Activated naive CD4-positive, alpha-beta T cell treated with anti-CD3 and anti-CD28 coated beads for 36 hours (primary cell): ENCODE measurements at regions not wholly inside any gene's neighbourhood (a gene's known extent, or its start where the extent isn't known, plus 50 kb on each side); places are given as distances from the start of the nearest gene placed in this dataset.
"Not testable (repeated sequence)": the region's sequence is repeated elsewhere in the genome, so short reads cannot be mapped to it uniquely, and the experiment has no call there.

Experiments
- CTCF ChIA-PET: fragments of 350-600 bp; sonication (Branson Sonifier 250); formaldehyde crosslinking; loops from one replicate; lab custom pipeline; 2021; ENCODE audit warnings: antibody characterized with exemption; lab: Charles Lee
- DNase-seq: peaks from one replicate; pipeline ENCODE4 v3.0.0-alpha.2; 2020
- H3K27ac Mint-ChIP-seq: one replicate; pipeline ENCODE4 v1.8.0; 2021; ENCODE audit warnings: mild to moderate bottlenecking, mixed read lengths
- H3K27me3 Mint-ChIP-seq: one replicate; pipeline ENCODE4 v1.8.0; 2021; ENCODE audit warnings: low read depth, mixed read lengths
- H3K36me3 Mint-ChIP-seq: one replicate; pipeline ENCODE4 v1.8.0; 2021; ENCODE audit warnings: low read depth, mixed read lengths
- H3K4me1 Mint-ChIP-seq: one replicate; pipeline ENCODE4 v1.8.0; 2021; ENCODE audit warnings: low read depth, mixed read lengths
- H3K4me3 Mint-ChIP-seq: one replicate; pipeline ENCODE4 v1.8.0; 2021; ENCODE audit warnings: mild to moderate bottlenecking, moderate library complexity, mixed read lengths
- H3K9me3 Mint-ChIP-seq: one replicate; pipeline ENCODE4 v1.8.0; 2021; ENCODE audit warnings: mixed read lengths
- intact Hi-C: fragments of 100-400 bp; cut with micrococcal nuclease; formaldehyde crosslinking; loops from one replicate; pipeline ENCODE4 v1.15.1; 2023

DNA sequence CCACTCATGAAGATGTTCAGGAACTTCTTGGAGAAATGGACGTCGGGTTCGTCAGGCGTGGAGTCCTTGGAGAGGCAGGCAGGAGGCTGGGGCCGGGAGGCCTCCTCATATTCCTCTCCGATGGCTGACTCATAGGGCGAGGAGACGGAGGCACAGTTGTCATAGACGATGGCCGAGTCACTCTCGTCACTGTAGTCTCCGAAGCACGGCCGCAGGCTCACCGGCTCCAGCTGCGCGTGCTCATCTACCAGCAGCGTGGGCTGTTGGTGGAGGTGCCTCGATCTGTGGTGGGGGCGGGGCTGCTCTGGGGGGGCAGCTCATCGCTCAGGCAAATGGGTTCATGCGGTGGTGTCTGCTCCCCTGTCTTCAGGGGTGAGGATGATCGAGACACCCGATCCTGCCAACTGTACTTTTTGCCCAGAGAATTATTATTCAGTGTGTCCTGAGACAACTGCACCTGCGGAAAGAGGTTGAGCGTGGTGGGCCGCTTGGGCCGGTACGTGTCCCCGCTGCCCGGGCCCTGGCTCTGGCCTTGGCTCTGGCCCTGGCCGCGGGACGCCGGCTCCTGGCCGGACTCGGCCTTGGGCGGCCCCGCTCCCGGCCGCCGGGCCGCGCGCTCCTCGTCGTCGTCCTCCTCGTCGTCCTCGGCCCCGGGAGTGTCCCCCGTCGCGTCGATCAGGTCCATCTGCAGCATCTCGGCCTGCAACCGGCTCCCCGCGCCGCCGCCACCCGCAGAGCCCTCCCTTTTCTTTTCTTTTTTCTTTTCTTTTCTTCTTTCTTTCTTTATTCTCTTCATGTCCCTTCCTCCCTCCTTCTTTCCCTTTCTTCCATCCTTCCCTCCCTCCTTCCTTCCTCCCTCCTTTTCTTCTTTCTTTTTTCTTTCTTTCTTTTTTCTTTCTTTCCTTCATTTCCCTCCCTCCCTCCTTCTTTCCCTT, 111.4 kb upstream of the PLEKHM1 start:
- DNase-seq, H3K9me3 Mint-ChIP-seq, H3K27me3 Mint-ChIP-seq, H3K4me1 Mint-ChIP-seq, CTCF ChIA-PET, H3K4me3 Mint-ChIP-seq, intact Hi-C loops, H3K36me3 Mint-ChIP-seq, H3K27ac Mint-ChIP-seq: not testable (repeated sequence)

DNA sequence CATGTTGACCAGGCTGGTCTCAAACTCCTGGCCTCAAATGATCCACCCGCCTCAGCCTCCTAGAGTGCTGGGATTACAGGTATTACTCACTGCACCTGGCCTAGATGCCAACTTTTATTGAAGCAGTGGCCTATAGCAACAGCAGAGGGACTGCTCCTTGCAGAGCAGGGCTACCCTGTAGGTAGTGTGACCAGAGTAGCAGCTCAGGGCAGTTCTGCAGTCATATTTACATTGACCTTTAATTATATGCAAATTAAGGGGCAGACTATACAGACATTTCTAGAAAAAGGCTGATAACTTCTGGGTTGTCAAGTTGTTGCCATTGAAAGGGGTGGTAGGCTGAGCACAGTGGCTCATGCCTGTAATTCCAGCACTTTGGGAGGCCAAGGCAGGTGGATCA, 115.2 kb upstream of the PLEKHM1 start:
- intact Hi-C loops, result not testable (repeated sequence)

DNA sequence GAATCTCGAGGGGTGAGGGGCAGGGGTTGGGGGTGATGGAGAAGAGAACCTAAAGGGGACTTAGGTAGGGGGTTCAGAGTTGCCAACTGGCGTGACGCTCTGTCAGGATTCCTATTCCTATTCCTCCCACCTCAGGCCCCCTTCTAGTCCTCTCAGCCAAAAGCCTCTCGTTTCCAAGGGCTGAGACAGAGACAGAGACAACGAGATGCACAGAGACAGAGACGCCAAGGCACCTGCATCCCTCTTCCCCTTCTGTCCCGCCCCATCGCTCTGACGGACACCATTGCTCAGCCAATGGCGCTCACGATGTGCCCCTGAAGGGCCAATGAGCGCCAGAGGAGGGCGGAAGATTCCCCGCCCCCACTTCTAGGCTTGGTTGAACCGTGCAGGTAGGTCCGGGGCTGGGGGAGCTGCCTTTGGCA, 129.5 kb upstream of the PLEKHM1 start:
- CTCF ChIA-PET, H3K27ac Mint-ChIP-seq, DNase-seq, H3K4me1 Mint-ChIP-seq, H3K36me3 Mint-ChIP-seq, H3K9me3 Mint-ChIP-seq, H3K27me3 Mint-ChIP-seq, H3K4me3 Mint-ChIP-seq: not testable (repeated sequence)
- intact Hi-C loops, result loop anchor here (10.0 kb wide), 1 partner anchor 595 kb away; no protein-coding TSS in a partner anchor

More for the DNA sequence above, 115.2 kb upstream of the PLEKHM1 start:
- H3K36me3 Mint-ChIP-seq, CTCF ChIA-PET, H3K9me3 Mint-ChIP-seq, H3K4me1 Mint-ChIP-seq, H3K4me3 Mint-ChIP-seq, DNase-seq, H3K27me3 Mint-ChIP-seq, H3K27ac Mint-ChIP-seq: not testable (repeated sequence)

DNA sequence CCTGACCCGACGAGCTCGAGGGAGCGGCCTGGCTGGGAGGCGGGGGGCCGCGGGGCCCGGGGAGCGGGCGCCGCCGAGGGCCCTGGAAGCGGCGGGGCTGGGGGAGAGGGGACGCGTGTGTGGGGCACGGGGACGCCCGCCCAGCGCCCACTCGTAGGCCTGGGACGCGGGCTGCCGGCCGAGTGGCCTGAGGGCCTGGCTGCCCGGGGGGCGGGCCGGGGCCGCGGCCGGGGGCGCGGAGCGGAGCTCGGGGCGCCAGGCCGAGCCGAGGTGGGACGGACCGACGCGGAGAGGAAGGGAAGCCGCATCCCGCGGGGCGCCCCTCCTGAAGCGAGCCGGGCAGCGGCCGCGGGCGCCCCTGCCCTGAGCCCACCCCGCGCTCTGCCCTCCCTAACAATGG, 129.9 kb upstream of the PLEKHM1 start:
- CTCF ChIA-PET, H3K27ac Mint-ChIP-seq, H3K9me3 Mint-ChIP-seq, H3K4me3 Mint-ChIP-seq, H3K36me3 Mint-ChIP-seq, H3K4me1 Mint-ChIP-seq, DNase-seq, H3K27me3 Mint-ChIP-seq: not testable (repeated sequence)
- intact Hi-C loops, result loop anchor here (10.0 kb wide), 1 partner anchor 594 kb away; no protein-coding TSS in a partner anchor

DNA sequence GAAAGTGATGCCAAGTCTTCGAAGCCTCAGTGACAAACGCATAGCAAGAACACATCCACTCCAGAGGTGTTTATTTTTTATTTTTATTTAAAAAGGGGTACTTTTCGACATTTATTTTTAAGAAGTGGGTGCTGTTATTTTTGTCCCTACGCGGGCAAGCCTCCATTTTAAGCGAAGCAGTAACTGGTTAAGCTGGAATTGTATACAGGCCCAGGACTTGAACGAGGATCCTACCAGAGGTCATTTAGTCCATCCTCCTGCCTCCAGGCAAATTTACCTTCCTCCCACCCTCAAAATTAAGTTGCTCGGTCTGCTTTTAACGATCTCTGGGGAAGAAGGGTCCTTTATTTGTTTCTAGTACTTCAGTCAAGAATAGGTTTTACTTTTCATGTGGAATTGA, 130.6 kb upstream of the PLEKHM1 start:
- CTCF ChIA-PET, H3K27me3 Mint-ChIP-seq, DNase-seq: not testable (repeated sequence)

DNA sequence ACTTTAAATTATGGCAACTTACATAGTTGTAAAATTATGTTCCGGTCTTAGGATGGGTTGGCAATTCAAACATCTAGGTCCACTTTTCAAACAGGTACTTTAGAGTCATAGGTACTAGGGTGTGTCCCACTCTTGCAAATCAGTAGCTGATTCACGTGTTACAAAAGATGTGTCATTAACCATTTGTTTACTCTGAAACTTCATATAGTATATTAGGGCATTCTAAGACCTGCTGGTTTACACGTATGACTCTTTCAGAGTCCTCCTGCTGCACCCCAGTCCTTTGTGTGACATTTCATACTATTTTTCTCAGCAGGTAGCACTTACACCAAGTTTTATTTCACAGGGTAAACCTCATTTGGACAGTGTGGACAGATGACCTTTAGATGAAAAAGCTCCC, 131.8 kb upstream of the PLEKHM1 start:
- H3K36me3 Mint-ChIP-seq, H3K27me3 Mint-ChIP-seq, CTCF ChIA-PET, H3K9me3 Mint-ChIP-seq, DNase-seq, H3K4me1 Mint-ChIP-seq, H3K4me3 Mint-ChIP-seq, H3K27ac Mint-ChIP-seq: not testable (repeated sequence)
- intact Hi-C loops, result loop anchor here (10.0 kb wide), 1 partner anchor 593 kb away; no protein-coding TSS in a partner anchor

More for the DNA sequence above, 130.6 kb upstream of the PLEKHM1 start:
- not testable (repeated sequence) for H3K36me3 Mint-ChIP-seq, H3K27ac Mint-ChIP-seq, H3K4me1 Mint-ChIP-seq, H3K9me3 Mint-ChIP-seq
- peak overlapping the region; percentile 43 for H3K4me3 Mint-ChIP-seq
- intact Hi-C loops, result loop anchor here (10.0 kb wide), 1 partner anchor 594 kb away; no protein-coding TSS in a partner anchor

DNA sequence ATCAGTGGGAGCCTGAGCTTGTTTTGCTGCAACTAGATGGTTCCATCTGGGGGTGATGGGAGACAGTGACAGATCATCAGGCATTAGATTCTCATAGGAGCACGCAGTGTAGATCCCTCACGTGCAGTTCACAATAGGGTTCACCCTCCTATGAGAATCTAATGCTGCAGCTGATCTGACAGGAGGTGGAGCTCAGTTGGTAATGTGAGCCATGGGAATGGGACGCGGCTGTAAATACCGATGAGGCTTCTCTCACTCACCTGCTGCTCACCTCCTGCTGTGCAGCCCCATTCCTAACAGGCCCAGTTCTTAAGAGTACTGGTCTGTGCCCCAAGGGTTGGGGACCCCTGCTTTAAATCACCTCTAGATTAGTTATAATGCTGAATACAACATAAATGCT, 137.5 kb upstream of the PLEKHM1 start:
- no peak for DNase-seq
- H3K36me3 Mint-ChIP-seq, result peaks cover 15% of the 10 kb centered on the region
- no peaks in the 10 kb centered on the region for H3K9me3 Mint-ChIP-seq
- H3K4me3 Mint-ChIP-seq, result no peak overlapping the region
- intact Hi-C loops, result loop anchor here (10.0 kb wide), 1 partner anchor 587 kb away; no protein-coding TSS in a partner anchor
- no peaks in the 10 kb centered on the region for H3K4me1 Mint-ChIP-seq
- no peaks in the 10 kb centered on the region for H3K27me3 Mint-ChIP-seq
- no peak overlapping the region for H3K27ac Mint-ChIP-seq
- CTCF ChIA-PET, result no interaction called here

DNA sequence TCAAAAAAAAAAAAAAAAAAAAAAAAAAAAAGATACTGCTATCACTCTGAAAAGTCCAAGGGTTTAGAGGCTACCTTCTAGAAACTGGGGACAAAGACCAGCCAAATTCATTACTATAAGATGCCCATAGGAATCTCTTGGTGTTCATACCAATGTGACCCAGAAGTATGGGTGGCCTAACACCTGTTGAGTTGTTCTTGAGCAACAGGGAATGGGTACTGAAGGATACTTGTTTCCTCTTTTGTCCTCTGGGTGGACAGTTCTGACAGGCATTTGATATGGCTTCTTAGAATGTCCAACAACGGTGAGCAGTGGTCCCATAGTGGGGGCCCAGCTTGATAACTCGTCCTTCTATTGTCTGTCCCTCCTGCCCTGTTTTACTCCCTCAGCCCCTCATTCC, 141.4 kb upstream of the PLEKHM1 start:
- CTCF ChIA-PET, result interaction anchor here (0.7 kb wide), 1 partner anchor 8 kb away, joined by 3 read pairs; no protein-coding TSS in a partner anchor
- no peaks in the 10 kb centered on the region for H3K27me3 Mint-ChIP-seq
- H3K9me3 Mint-ChIP-seq, result no peaks in the 10 kb centered on the region
- peaks cover 15% of the 10 kb centered on the region for H3K36me3 Mint-ChIP-seq
- no peak overlapping the region for H3K27ac Mint-ChIP-seq
- H3K4me3 Mint-ChIP-seq, result no peak overlapping the region
- intact Hi-C loops, result no loop called here
- no peak for DNase-seq
- no peaks in the 10 kb centered on the region for H3K4me1 Mint-ChIP-seq

DNA sequence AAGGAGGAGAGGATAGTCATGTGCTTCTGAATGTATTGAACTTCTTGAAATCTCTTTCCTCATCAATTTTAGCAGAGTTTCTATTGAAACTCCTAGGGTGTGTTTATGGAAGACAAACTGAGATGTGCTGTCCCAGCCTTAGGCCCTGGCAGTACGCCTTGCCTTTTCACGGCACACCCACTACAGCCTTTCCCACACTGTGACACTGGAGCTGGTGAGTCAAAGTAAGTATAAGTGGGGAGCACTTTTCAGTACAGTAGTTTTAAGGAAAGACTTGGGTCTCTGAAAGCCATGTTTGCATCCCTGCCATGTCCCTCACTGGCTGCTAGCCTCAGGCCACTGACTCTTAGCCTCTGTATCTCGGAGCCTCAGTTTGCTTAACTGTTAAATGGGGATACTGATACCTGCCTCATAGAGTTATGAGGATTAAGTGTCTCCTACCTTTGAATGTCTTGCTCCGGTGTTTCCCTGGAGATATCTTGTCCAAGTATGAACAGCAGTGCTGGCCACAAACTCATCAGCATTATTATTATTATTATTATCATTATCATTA, 144.7 kb upstream of the CRHR1 start:
- CTCF ChIA-PET, result interaction anchor here (0.8 to 3.6 kb wide), 11 partner anchors 10 to 213 kb away, joined by 3 to 40 read pairs (median 3); no protein-coding TSS in a partner anchor
- H3K9me3 Mint-ChIP-seq, result no peaks in the 10 kb centered on the region
- no peaks in the 10 kb centered on the region for H3K27me3 Mint-ChIP-seq
- H3K27ac Mint-ChIP-seq, result no peak overlapping the region
- intact Hi-C loops, result no loop called here
- H3K36me3 Mint-ChIP-seq, result peaks cover 1% of the 10 kb centered on the region
- no peak for DNase-seq
- no peak overlapping the region for H3K4me3 Mint-ChIP-seq
- no peaks in the 10 kb centered on the region for H3K4me1 Mint-ChIP-seq

DNA sequence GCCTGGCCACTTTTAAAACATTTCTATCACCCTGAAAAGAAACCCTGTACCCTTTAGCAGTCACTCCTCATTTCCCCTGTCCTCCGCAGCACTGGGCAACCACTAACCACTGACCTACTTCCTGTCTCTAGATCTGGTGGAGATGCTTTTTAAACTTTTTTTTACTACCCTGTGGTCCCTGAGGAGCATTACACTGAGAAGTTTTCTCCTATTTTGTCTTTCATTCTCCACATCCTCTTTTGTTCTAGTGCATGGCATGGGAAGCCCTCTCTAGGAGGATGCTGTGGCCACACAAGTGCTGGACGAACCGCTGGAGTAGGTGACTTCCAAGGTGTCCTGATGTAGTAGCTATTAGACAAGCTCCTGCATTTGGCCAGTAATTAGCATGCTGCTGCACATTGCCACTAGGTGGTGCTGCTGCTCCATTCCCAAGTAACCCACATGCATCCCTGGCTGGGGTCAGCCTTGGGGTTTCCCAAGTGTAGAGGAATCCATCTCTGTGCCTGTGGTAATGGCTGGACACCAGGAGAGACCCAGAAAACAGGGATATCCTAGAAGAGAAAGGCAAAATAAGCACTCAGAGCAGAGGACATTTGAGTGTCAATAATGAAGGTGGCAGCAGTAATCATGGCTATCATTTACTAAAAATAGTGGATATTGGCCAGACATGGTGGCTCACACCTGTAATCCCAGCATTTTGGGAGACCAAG, 143.8 kb upstream of the CRHR1 start:
- Mint-ChIP-seq H3K9me3 (no peaks in the 10 kb centered on the region), H3K27ac (no peak overlapping the region), H3K4me3 (no peak overlapping the region), H3K36me3 (peaks cover 1% of the 10 kb centered on the region), H3K27me3 (no peaks in the 10 kb centered on the region), H3K4me1 (no peaks in the 10 kb centered on the region)
- DNase-seq, result peak; percentile 84
- intact Hi-C loops, result loop anchor here (1.0 to 5.0 kb wide), 2 partner anchors 192 to 212 kb away; no protein-coding TSS in a partner anchor
- CTCF ChIA-PET, result interaction anchor here (0.6 to 3.6 kb wide), 24 partner anchors 8 to 220 kb away, joined by 3 to 40 read pairs (median 3); no protein-coding TSS in a partner anchor

DNA sequence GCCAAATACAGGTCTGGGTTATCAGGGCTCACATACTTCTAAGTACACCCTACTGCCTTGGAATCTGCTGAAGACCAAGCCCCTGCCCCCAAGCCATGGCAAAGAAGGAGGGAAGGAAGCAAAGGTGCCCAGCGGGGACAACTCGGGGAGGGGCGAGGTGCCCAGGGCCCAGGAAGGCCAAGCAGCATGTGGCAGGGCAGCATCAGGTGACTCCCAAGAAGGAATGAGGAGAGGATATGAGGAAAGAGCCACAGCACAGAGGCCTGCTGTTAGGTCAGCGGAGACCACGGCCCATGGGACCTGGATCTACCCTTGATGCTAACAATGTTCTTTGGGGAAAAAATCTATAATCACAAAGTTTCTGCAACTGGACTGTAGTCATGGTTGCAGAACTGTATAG, 142.6 kb upstream of the CRHR1 start:
- CTCF ChIA-PET, result interaction anchor here (0.9 to 3.6 kb wide), 6 partner anchors 21 to 210 kb away, joined by 3 to 40 read pairs (median 4); no protein-coding TSS in a partner anchor
- Mint-ChIP-seq H3K4me3 (no peak overlapping the region), H3K9me3 (no peaks in the 10 kb centered on the region), H3K27me3 (no peaks in the 10 kb centered on the region), H3K36me3 (peaks cover 1% of the 10 kb centered on the region), H3K4me1 (peaks cover 6% of the 10 kb centered on the region), H3K27ac (no peak overlapping the region)
- intact Hi-C loops, result loop anchor here (5.0 kb wide), 1 partner anchor 211 kb away; no protein-coding TSS in a partner anchor
- no peak for DNase-seq

DNA sequence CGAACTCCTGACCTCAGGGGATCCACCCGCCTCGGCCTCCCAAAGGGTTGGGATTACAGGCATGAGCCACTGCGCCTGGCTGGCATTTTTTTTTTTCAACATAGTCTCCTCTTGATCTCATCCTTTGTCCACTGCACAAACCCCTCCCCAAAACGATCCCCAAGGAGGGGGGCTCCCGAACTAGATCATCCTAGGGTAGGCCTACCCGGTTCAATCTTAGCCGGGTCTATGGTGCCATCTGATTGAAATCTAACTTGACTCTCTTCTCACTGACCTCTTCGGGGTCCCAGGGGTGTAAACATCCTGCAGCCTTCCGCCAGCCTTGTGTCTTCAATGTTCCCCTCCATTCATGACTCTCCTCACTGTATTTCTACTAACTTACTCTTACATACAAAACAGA, 140.5 kb upstream of the CRHR1 start:
- no peaks in the 10 kb centered on the region for H3K9me3 Mint-ChIP-seq
- no peak for DNase-seq
- H3K4me1 Mint-ChIP-seq, result peaks cover 12% of the 10 kb centered on the region
- H3K27ac Mint-ChIP-seq, result no peak overlapping the region
- H3K4me3 Mint-ChIP-seq, result no peak overlapping the region
- CTCF ChIA-PET, result interaction anchor here (0.9 to 1.8 kb wide), 2 partner anchors 182 to 188 kb away, joined by 3 to 6 read pairs; no protein-coding TSS in a partner anchor
- peaks cover 1% of the 10 kb centered on the region for H3K36me3 Mint-ChIP-seq
- no peaks in the 10 kb centered on the region for H3K27me3 Mint-ChIP-seq
- intact Hi-C loops, result loop anchor here (5.0 kb wide), 1 partner anchor 209 kb away; no protein-coding TSS in a partner anchor
